CD4-positive, alpha-beta memory T cell (primary cell): ENCODE measurements at regions not wholly inside any gene's neighbourhood (a gene's known extent, or its start where the extent isn't known, plus 50 kb on each side); places are given as distances from the start of the nearest gene placed in this dataset.

Experiments
- CTCF ChIA-PET: fragments of 350-600 bp; sonication (Branson Sonifier 250); formaldehyde crosslinking; loops from one replicate; lab custom pipeline; 2021; ENCODE audit warnings: inconsistent platforms; ENCODE audit not compliant: partially characterized antibody; lab: Charles Lee
- POLR2A ChIA-PET: fragments of 350-600 bp; sonication (Branson Sonifier 250); formaldehyde crosslinking; loops from one replicate; lab custom pipeline; 2021; ENCODE audit not compliant: partially characterized antibody; lab: Charles Lee
- DNase-seq, 5 donors: peaks; one replicate each; pipeline versions ENCODE4 v3.0.0 to v3.0.0-alpha.2; 2020 to 2022; ENCODE audit warnings: mixed read lengths in 1 of 5
- H3K27ac ChIP-seq: one replicate; pipeline ENCODE4 v1.7.0; 2013; ENCODE audit warnings: low read depth, low read length
- H3K27me3 ChIP-seq: 2 replicates; pipeline ENCODE4 v1.7.0; 2013; ENCODE audit warnings: mild to moderate bottlenecking, low read length, moderate library complexity; ENCODE audit not compliant: insufficient read depth
- H3K36me3 ChIP-seq: 2 replicates; pipeline ENCODE4 v1.7.0; 2013; ENCODE audit warnings: mild to moderate bottlenecking, low read length, moderate library complexity; ENCODE audit not compliant: insufficient read depth
- H3K4me1 ChIP-seq: 2 replicates; pipeline ENCODE4 v1.7.0; 2013; ENCODE audit warnings: mild to moderate bottlenecking, low read length, moderate library complexity; ENCODE audit not compliant: insufficient read depth
- H3K4me3 ChIP-seq, 2 donors: one replicate each; pipeline ENCODE4 v1.7.0; 2013; ENCODE audit warnings: low read length in 2 of 2, mild to moderate bottlenecking in 1 of 2
- H3K9me3 ChIP-seq, 2 donors: one replicate each; pipeline ENCODE4 v1.7.0; 2013; ENCODE audit warnings: low read length in 2 of 2, control low read depth in 1 of 2; ENCODE audit not compliant: control insufficient read depth in 1 of 2
- H3K27ac Mint-ChIP-seq, 7 donors: one replicate each; pipeline ENCODE4 v1.8.0; 2020 to 2021; ENCODE audit warnings: mixed read lengths in 7 of 7, mild to moderate bottlenecking in 6 of 7, inconsistent platforms in 3 of 7, moderate library complexity in 3 of 7
- H3K27me3 Mint-ChIP-seq, 2 donors: one replicate each; pipeline ENCODE4 v1.8.0; 2020 to 2021; ENCODE audit warnings: mixed read lengths in 2 of 2
- H3K36me3 Mint-ChIP-seq, 2 donors: one replicate each; pipeline ENCODE4 v1.8.0; 2020 to 2021; ENCODE audit warnings: mixed read lengths in 2 of 2, inconsistent platforms in 1 of 2, mild to moderate bottlenecking in 1 of 2
- H3K4me1 Mint-ChIP-seq, 4 donors: one replicate each; pipeline ENCODE4 v1.8.0; 2020 to 2021; ENCODE audit warnings: mixed read lengths in 4 of 4, mild to moderate bottlenecking in 1 of 4
- H3K4me3 Mint-ChIP-seq, 8 donors: one replicate each; pipeline ENCODE4 v1.8.0; 2020 to 2021; ENCODE audit warnings: mixed read lengths in 8 of 8, mild to moderate bottlenecking in 7 of 8, moderate library complexity in 6 of 8, inconsistent platforms in 3 of 8
- H3K9me3 Mint-ChIP-seq, 8 donors: one replicate each; pipeline ENCODE4 v1.8.0; 2020 to 2021; ENCODE audit warnings: mixed read lengths in 8 of 8, mild to moderate bottlenecking in 5 of 8, inconsistent platforms in 3 of 8, moderate library complexity in 1 of 8
- intact Hi-C: fragments of 100-400 bp; cut with micrococcal nuclease; formaldehyde crosslinking; loops from one replicate; pipeline ENCODE4 v1.15.1; 2023

- Mint-ChIP-seq H3K36me3 (no peaks in the 10 kb centered on the region), H3K27ac (no peak overlapping the region), H3K4me3 (no peak overlapping the region), H3K4me1 (peaks cover 0 to 8% (median 1%) of the 10 kb centered on the region in 4 donors), H3K9me3 (peaks cover 0 to 14% (median 7%) of the 10 kb centered on the region in 8 donors), H3K27me3 (no peaks in the 10 kb centered on the region)
- intact Hi-C loops: no loop called here
- H3K9me3 ChIP-seq: peaks cover 0 to 6% of the 10 kb centered on the region in 2 donors
- POLR2A ChIA-PET: interaction anchor here (1.3 to 1.4 kb wide), 2 partner anchors 11 to 15 kb away, joined by 3 to 5 read pairs; no protein-coding TSS in a partner anchor
- H3K27me3 ChIP-seq: no peaks in the 10 kb centered on the region
- CTCF ChIA-PET: interaction anchor here (1.2 to 2.0 kb wide), 2 partner anchors 14 to 77 kb away, joined by 3 to 8 read pairs; no protein-coding TSS in a partner anchor
- no peak overlapping the region for H3K4me3 ChIP-seq
- H3K27ac ChIP-seq: no peak overlapping the region
- H3K36me3 ChIP-seq: no peaks in the 10 kb centered on the region
- H3K4me1 ChIP-seq: no peaks in the 10 kb centered on the region
- DNase-seq: no peak
These were observed 74.0 kb upstream of the GSE1 start for GRCh38 chr16:85539084-85539483.

- intact Hi-C loops: no loop called here
- Mint-ChIP-seq H3K36me3 (no peaks in the 10 kb centered on the region), H3K27ac (no peak overlapping the region), H3K4me1 (peaks cover 0 to 8% (median 1%) of the 10 kb centered on the region in 4 donors), H3K27me3 (no peaks in the 10 kb centered on the region), H3K9me3 (peaks cover 0 to 14% (median 7%) of the 10 kb centered on the region in 8 donors), H3K4me3 (no peak overlapping the region)
- no peak for DNase-seq
- ChIA-PET CTCF (interaction anchor here (0.9 to 2.0 kb wide), 4 partner anchors 13 to 76 kb away, joined by 3 to 8 read pairs (median 3); no protein-coding TSS in a partner anchor), POLR2A (interaction anchor here (1.2 to 1.4 kb wide), 2 partner anchors 14 to 17 kb away, joined by 4 to 5 read pairs; no protein-coding TSS in a partner anchor)
- Histone ChIP-seq H3K27ac (no peak overlapping the region), H3K9me3 (peaks cover 0 to 6% of the 10 kb centered on the region in 2 donors), H3K36me3 (no peaks in the 10 kb centered on the region), H3K4me3 (no peak overlapping the region), H3K4me1 (no peaks in the 10 kb centered on the region), H3K27me3 (no peaks in the 10 kb centered on the region)
These were observed 73.4 kb upstream of the GSE1 start for GRCh38 chr16:85539629-85540291.

- POLR2A ChIA-PET: no interaction called here
- no peak overlapping the region for H3K4me3 ChIP-seq
- intact Hi-C loops: no loop called here
- CTCF ChIA-PET: no interaction called here
- H3K4me1 Mint-ChIP-seq: peaks cover 0 to 7% (median 0%) of the 10 kb centered on the region in 4 donors
- no peaks in the 10 kb centered on the region for H3K27me3 ChIP-seq
- no peaks in the 10 kb centered on the region for H3K27me3 Mint-ChIP-seq
- no peaks in the 10 kb centered on the region for H3K36me3 ChIP-seq
- H3K27ac ChIP-seq: no peak overlapping the region
- peaks cover 0 to 6% of the 10 kb centered on the region in 2 donors for H3K9me3 ChIP-seq
- no peaks in the 10 kb centered on the region for H3K4me1 ChIP-seq
- H3K36me3 Mint-ChIP-seq: no peaks in the 10 kb centered on the region
- no peak for DNase-seq
- no peak overlapping the region for H3K27ac Mint-ChIP-seq
- peaks cover 0 to 14% (median 7%) of the 10 kb centered on the region in 8 donors for H3K9me3 Mint-ChIP-seq
- no peak overlapping the region for H3K4me3 Mint-ChIP-seq
These were observed 71.9 kb upstream of the GSE1 start for GRCh38 chr16:85541181-85541580.

- Histone ChIP-seq H3K4me3 (no peak overlapping the region), H3K27me3 (no peaks in the 10 kb centered on the region), H3K4me1 (no peaks in the 10 kb centered on the region), H3K36me3 (no peaks in the 10 kb centered on the region), H3K9me3 (peaks cover 0 to 6% of the 10 kb centered on the region in 2 donors), H3K27ac (no peak overlapping the region)
- ChIA-PET POLR2A (no interaction called here), CTCF (no interaction called here)
- DNase-seq: no peak
- H3K27me3 Mint-ChIP-seq: no peaks in the 10 kb centered on the region
- H3K9me3 Mint-ChIP-seq: peaks cover 0 to 14% (median 7%) of the 10 kb centered on the region in 8 donors
- no peaks in the 10 kb centered on the region for H3K36me3 Mint-ChIP-seq
- intact Hi-C loops: no loop called here
- no peak overlapping the region for H3K4me3 Mint-ChIP-seq
- peaks cover 0 to 5% (median 0%) of the 10 kb centered on the region in 4 donors for H3K4me1 Mint-ChIP-seq
- no peak overlapping the region for H3K27ac Mint-ChIP-seq
These were observed 71.5 kb upstream of the GSE1 start for GRCh38 chr16:85541619-85541979.

GRCh38 chr16:85541980-85542900 lies 70.9 kb upstream of the GSE1 start:
- peaks cover 0 to 5% (median 0%) of the 10 kb centered on the region in 4 donors for H3K4me1 Mint-ChIP-seq
- Histone ChIP-seq H3K27ac (no peak overlapping the region), H3K36me3 (no peaks in the 10 kb centered on the region), H3K4me1 (no peaks in the 10 kb centered on the region), H3K27me3 (no peaks in the 10 kb centered on the region), H3K4me3 (no peak overlapping the region), H3K9me3 (peaks cover 0 to 6% of the 10 kb centered on the region in 2 donors)
- DNase-seq: no peak
- ChIA-PET POLR2A (no interaction called here), CTCF (no interaction called here)
- H3K4me3 Mint-ChIP-seq: no peak overlapping the region
- intact Hi-C loops: no loop called here
- no peaks in the 10 kb centered on the region for H3K36me3 Mint-ChIP-seq
- H3K27ac Mint-ChIP-seq: peak overlapping the region in 1 of 7 donors; percentile 25
- no peaks in the 10 kb centered on the region for H3K27me3 Mint-ChIP-seq
- H3K9me3 Mint-ChIP-seq: peaks cover 0 to 15% (median 7%) of the 10 kb centered on the region in 8 donors

- Histone ChIP-seq H3K27me3 (no peaks in the 10 kb centered on the region), H3K9me3 (peaks cover 0 to 6% of the 10 kb centered on the region in 2 donors), H3K4me3 (no peak overlapping the region), H3K27ac (no peak overlapping the region), H3K4me1 (no peaks in the 10 kb centered on the region), H3K36me3 (no peaks in the 10 kb centered on the region)
- ChIA-PET CTCF (no interaction called here), POLR2A (interaction anchor here (2.7 kb wide), 1 partner anchor 11 kb away, joined by 17 read pairs; no protein-coding TSS in a partner anchor)
- H3K27me3 Mint-ChIP-seq: no peaks in the 10 kb centered on the region
- no peak overlapping the region for H3K27ac Mint-ChIP-seq
- H3K9me3 Mint-ChIP-seq: peaks cover 0 to 15% (median 7%) of the 10 kb centered on the region in 8 donors
- intact Hi-C loops: no loop called here
- H3K36me3 Mint-ChIP-seq: no peaks in the 10 kb centered on the region
- peaks cover 0 to 5% (median 0%) of the 10 kb centered on the region in 4 donors for H3K4me1 Mint-ChIP-seq
- H3K4me3 Mint-ChIP-seq: no peak overlapping the region
- DNase-seq: no peak
These were observed 69.6 kb upstream of the GSE1 start for GRCh38 chr16:85543536-85543935.

GRCh38 chr16:85544016-85544415 lies 69.1 kb upstream of the GSE1 start:
- no peaks in the 10 kb centered on the region for H3K4me1 ChIP-seq
- ChIA-PET POLR2A (interaction anchor here (1.6 to 2.7 kb wide), 2 partner anchors 10 to 14 kb away, joined by 5 to 17 read pairs; no protein-coding TSS in a partner anchor), CTCF (interaction anchor here (1.0 kb wide), 1 partner anchor 67 kb away, joined by 3 read pairs; no protein-coding TSS in a partner anchor)
- DNase-seq: no peak
- Mint-ChIP-seq H3K27me3 (no peaks in the 10 kb centered on the region), H3K9me3 (peaks cover 0 to 14% (median 7%) of the 10 kb centered on the region in 8 donors), H3K4me1 (peaks cover 0 to 5% (median 0%) of the 10 kb centered on the region in 4 donors), H3K36me3 (no peaks in the 10 kb centered on the region), H3K4me3 (peak overlapping the region in 1 of 8 donors; percentile 14), H3K27ac (peak overlapping the region in 1 of 7 donors; percentile 55)
- H3K27me3 ChIP-seq: no peaks in the 10 kb centered on the region
- H3K9me3 ChIP-seq: peaks cover 0 to 6% of the 10 kb centered on the region in 2 donors
- no peak overlapping the region for H3K27ac ChIP-seq
- no peaks in the 10 kb centered on the region for H3K36me3 ChIP-seq
- H3K4me3 ChIP-seq: no peak overlapping the region
- intact Hi-C loops: no loop called here
